Activated naive CD8-positive, alpha-beta T cell treated with anti-CD3 and anti-CD28 coated beads, Interleukin-2, amount 10 ng/mL, durations not matched to agents 7 days and 5 days (primary cell): ENCODE measurements at regions not wholly inside any gene's neighbourhood (a gene's known extent, or its start where the extent isn't known, plus 50 kb on each side); places are given as distances from the start of the nearest gene placed in this dataset.

Experiments used
- ATAC-seq: fragments of 150-1000 bp; cut with Tn5 transposase; one replicate; pipeline ENCODE4 v1.10.0; 2021; ENCODE audit warnings: low read depth, moderate library complexity
- POLR2A ChIA-PET: fragments of 350-600 bp; sonication (Branson Sonifier 250); formaldehyde crosslinking; loops from one replicate; lab custom pipeline; 2021; ENCODE audit warnings: antibody characterized with exemption; lab: Charles Lee
- DNase-seq: peaks from one replicate; pipeline ENCODE4 v3.0.0; 2021
- H3K27ac Mint-ChIP-seq: one replicate; pipeline ENCODE4 v1.8.0; 2022; ENCODE audit warnings: mild to moderate bottlenecking, mixed read lengths
- H3K27me3 Mint-ChIP-seq: one replicate; pipeline ENCODE4 v1.8.0; 2022; ENCODE audit warnings: mild to moderate bottlenecking, moderate library complexity, mixed read lengths
- H3K36me3 Mint-ChIP-seq: one replicate; pipeline ENCODE4 v1.8.0; 2021; ENCODE audit warnings: mild to moderate bottlenecking, mixed read lengths
- H3K4me1 Mint-ChIP-seq: one replicate; pipeline ENCODE4 v1.8.0; 2021; ENCODE audit warnings: mixed read lengths
- H3K4me3 Mint-ChIP-seq: one replicate; pipeline ENCODE4 v1.8.0; 2022; ENCODE audit warnings: mild to moderate bottlenecking, moderate library complexity, mixed read lengths
- H3K9me3 Mint-ChIP-seq: one replicate; pipeline ENCODE4 v1.8.0; 2021; ENCODE audit warnings: mixed read lengths

GRCh38 chr1:82445132-82445531 lies 644.4 kb downstream of the ADGRL2 start:
- POLR2A ChIA-PET, result no interaction called here

GRCh38 chr1:82441402-82441801 lies 640.7 kb downstream of the ADGRL2 start:
- no peaks in the 10 kb centered on the region for H3K36me3 Mint-ChIP-seq
- H3K27me3 Mint-ChIP-seq, result no peaks in the 10 kb centered on the region
- POLR2A ChIA-PET, result no interaction called here
- peaks cover 3% of the 10 kb centered on the region for H3K9me3 Mint-ChIP-seq
- H3K4me1 Mint-ChIP-seq, result no peaks in the 10 kb centered on the region
- H3K27ac Mint-ChIP-seq, result no peak overlapping the region
- DNase-seq (no peak), ATAC-seq (no peak)
- no peak overlapping the region for H3K4me3 Mint-ChIP-seq

More at GRCh38 chr1:82445132-82445531, 644.4 kb downstream of the ADGRL2 start:
- Mint-ChIP-seq H3K36me3 (no peaks in the 10 kb centered on the region), H3K27me3 (no peaks in the 10 kb centered on the region), H3K4me3 (no peak overlapping the region), H3K4me1 (no peaks in the 10 kb centered on the region), H3K27ac (no peak overlapping the region), H3K9me3 (peaks cover 3% of the 10 kb centered on the region)
- ATAC-seq (no peak), DNase-seq (no peak)

GRCh38 chr1:82423174-82423815 lies 622.6 kb downstream of the ADGRL2 start:
- peaks cover 2% of the 10 kb centered on the region for H3K27me3 Mint-ChIP-seq
- POLR2A ChIA-PET, result no interaction called here

GRCh38 chr1:82421782-82422181 lies 621.0 kb downstream of the ADGRL2 start:
- no peaks in the 10 kb centered on the region for H3K9me3 Mint-ChIP-seq
- H3K27me3 Mint-ChIP-seq, result peaks cover 2% of the 10 kb centered on the region
- POLR2A ChIA-PET, result no interaction called here
- no peak overlapping the region for H3K27ac Mint-ChIP-seq
- no peaks in the 10 kb centered on the region for H3K36me3 Mint-ChIP-seq
- DNase-seq, result no peak
- no peak overlapping the region for H3K4me3 Mint-ChIP-seq
- ATAC-seq, result no peak
- H3K4me1 Mint-ChIP-seq, result no peaks in the 10 kb centered on the region

More at GRCh38 chr1:82423174-82423815, 622.6 kb downstream of the ADGRL2 start:
- Mint-ChIP-seq H3K4me1 (no peaks in the 10 kb centered on the region), H3K36me3 (no peaks in the 10 kb centered on the region), H3K27ac (no peak overlapping the region), H3K9me3 (no peaks in the 10 kb centered on the region), H3K4me3 (no peak overlapping the region)
- no peak for ATAC-seq
- DNase-seq, result no peak

GRCh38 chr1:82420584-82420983 lies 619.9 kb downstream of the ADGRL2 start:
- H3K27me3 Mint-ChIP-seq, result peaks cover 2% of the 10 kb centered on the region
- POLR2A ChIA-PET, result no interaction called here
- no peak overlapping the region for H3K4me3 Mint-ChIP-seq
- DNase-seq (no peak), ATAC-seq (no peak)
- no peak overlapping the region for H3K27ac Mint-ChIP-seq
- H3K4me1 Mint-ChIP-seq, result no peaks in the 10 kb centered on the region
- no peaks in the 10 kb centered on the region for H3K36me3 Mint-ChIP-seq
- peaks cover 3% of the 10 kb centered on the region for H3K9me3 Mint-ChIP-seq

GRCh38 chr1:82411605-82412004 lies 610.9 kb downstream of the ADGRL2 start:
- Mint-ChIP-seq H3K27ac (no peak overlapping the region), H3K36me3 (no peaks in the 10 kb centered on the region), H3K4me3 (no peak overlapping the region), H3K9me3 (peaks cover 3% of the 10 kb centered on the region), H3K4me1 (no peaks in the 10 kb centered on the region), H3K27me3 (no peaks in the 10 kb centered on the region)
- POLR2A ChIA-PET, result no interaction called here
- no peak for ATAC-seq
- no peak for DNase-seq

- Mint-ChIP-seq H3K27me3 (no peaks in the 10 kb centered on the region), H3K9me3 (no peaks in the 10 kb centered on the region), H3K36me3 (no peaks in the 10 kb centered on the region), H3K27ac (no peak overlapping the region), H3K4me3 (no peak overlapping the region), H3K4me1 (no peaks in the 10 kb centered on the region)
- ATAC-seq, result no peak
- POLR2A ChIA-PET, result no interaction called here
- DNase-seq, result no peak
Observed at GRCh38 chr1:82405333-82405732, 604.6 kb downstream of the ADGRL2 start.

- DNase-seq (no peak), ATAC-seq (no peak)
- Mint-ChIP-seq H3K9me3 (no peaks in the 10 kb centered on the region), H3K27me3 (no peaks in the 10 kb centered on the region), H3K36me3 (no peaks in the 10 kb centered on the region), H3K27ac (no peak overlapping the region), H3K4me3 (no peak overlapping the region), H3K4me1 (no peaks in the 10 kb centered on the region)
- POLR2A ChIA-PET, result no interaction called here
Observed at GRCh38 chr1:82401116-82401515, 600.4 kb downstream of the ADGRL2 start.

- H3K36me3 Mint-ChIP-seq, result no peaks in the 10 kb centered on the region
- POLR2A ChIA-PET, result no interaction called here
- H3K27me3 Mint-ChIP-seq, result no peaks in the 10 kb centered on the region
- no peak overlapping the region for H3K27ac Mint-ChIP-seq
- no peak overlapping the region for H3K4me3 Mint-ChIP-seq
- no peak for ATAC-seq
- no peaks in the 10 kb centered on the region for H3K9me3 Mint-ChIP-seq
- no peaks in the 10 kb centered on the region for H3K4me1 Mint-ChIP-seq
- DNase-seq, result no peak
Observed at GRCh38 chr1:82400521-82400920, 599.8 kb downstream of the ADGRL2 start.

GRCh38 chr1:82399093-82399492 lies 598.4 kb downstream of the ADGRL2 start:
- POLR2A ChIA-PET, result no interaction called here
- no peak overlapping the region for H3K27ac Mint-ChIP-seq
- no peaks in the 10 kb centered on the region for H3K9me3 Mint-ChIP-seq
- no peak overlapping the region for H3K4me3 Mint-ChIP-seq
- no peaks in the 10 kb centered on the region for H3K4me1 Mint-ChIP-seq
- ATAC-seq (no peak), DNase-seq (no peak)
- no peaks in the 10 kb centered on the region for H3K27me3 Mint-ChIP-seq
- H3K36me3 Mint-ChIP-seq, result no peaks in the 10 kb centered on the region

- Mint-ChIP-seq H3K4me3 (no peak overlapping the region), H3K4me1 (no peaks in the 10 kb centered on the region), H3K27ac (no peak overlapping the region), H3K27me3 (no peaks in the 10 kb centered on the region), H3K9me3 (no peaks in the 10 kb centered on the region), H3K36me3 (no peaks in the 10 kb centered on the region)
- no peak for ATAC-seq
- POLR2A ChIA-PET, result no interaction called here
- no peak for DNase-seq
Observed at GRCh38 chr1:82398357-82398756, 597.6 kb downstream of the ADGRL2 start.

GRCh38 chr1:82395440-82395839 lies 594.7 kb downstream of the ADGRL2 start:
- Mint-ChIP-seq H3K4me3 (no peak overlapping the region), H3K4me1 (no peaks in the 10 kb centered on the region), H3K27me3 (no peaks in the 10 kb centered on the region), H3K9me3 (no peaks in the 10 kb centered on the region), H3K27ac (no peak overlapping the region), H3K36me3 (no peaks in the 10 kb centered on the region)
- no peak for ATAC-seq
- POLR2A ChIA-PET, result no interaction called here
- DNase-seq, result no peak

GRCh38 chr1:82392946-82393345 lies 592.2 kb downstream of the ADGRL2 start:
- H3K36me3 Mint-ChIP-seq, result no peaks in the 10 kb centered on the region
- no peaks in the 10 kb centered on the region for H3K9me3 Mint-ChIP-seq
- POLR2A ChIA-PET, result no interaction called here
- ATAC-seq (no peak), DNase-seq (no peak)
- H3K27me3 Mint-ChIP-seq, result no peaks in the 10 kb centered on the region
- no peak overlapping the region for H3K27ac Mint-ChIP-seq
- H3K4me3 Mint-ChIP-seq, result no peak overlapping the region
- no peaks in the 10 kb centered on the region for H3K4me1 Mint-ChIP-seq

- H3K36me3 Mint-ChIP-seq, result no peaks in the 10 kb centered on the region
- DNase-seq (no peak), ATAC-seq (no peak)
- no peaks in the 10 kb centered on the region for H3K27me3 Mint-ChIP-seq
- H3K27ac Mint-ChIP-seq, result no peak overlapping the region
- H3K4me1 Mint-ChIP-seq, result no peaks in the 10 kb centered on the region
- no peak overlapping the region for H3K4me3 Mint-ChIP-seq
- no peaks in the 10 kb centered on the region for H3K9me3 Mint-ChIP-seq
- POLR2A ChIA-PET, result no interaction called here
Observed at GRCh38 chr1:82392513-82392912, 591.8 kb downstream of the ADGRL2 start.

GRCh38 chr1:82391712-82392111 lies 591.0 kb downstream of the ADGRL2 start:
- Mint-ChIP-seq H3K36me3 (no peaks in the 10 kb centered on the region), H3K27me3 (no peaks in the 10 kb centered on the region), H3K9me3 (peaks cover 2% of the 10 kb centered on the region), H3K27ac (no peak overlapping the region), H3K4me1 (no peaks in the 10 kb centered on the region), H3K4me3 (no peak overlapping the region)
- POLR2A ChIA-PET, result no interaction called here
- DNase-seq, result no peak
- no peak for ATAC-seq
